AG09309 (cell line): ENCODE measurements at regions not wholly inside any gene's neighbourhood (a gene's known extent, or its start where the extent isn't known, plus 50 kb on each side); places are given as distances from the start of the nearest gene placed in this dataset.

ENCODE experiments used
- DNase-seq: peaks from one replicate; pipeline ENCODE4 v3.0.0-alpha.2; 2010; ENCODE audit warnings: low read depth
- H3K4me3 ChIP-seq: 2 replicates; pipeline ENCODE4 v1.5.1; 2011; ENCODE audit warnings: mild to moderate bottlenecking, low read depth, low read length, moderate library complexity; ENCODE audit not compliant: control insufficient read depth
- CTCF ChIP-seq: IDR thresholded peaks from 2 replicates; pipeline ENCODE4 v1.5.1; 2011; ENCODE audit warnings: mild to moderate bottlenecking, low read depth, low read length, inconsistent platforms; ENCODE audit not compliant: insufficient read depth, control insufficient read depth; ENCODE audit errors: missing control alignments

GRCh38 chr18:41025666-41026065 is 929.4 kb upstream of the PIK3C3 start:
- no peak overlapping the region for H3K4me3 ChIP-seq
- DNase-seq = no peak
- TF ChIP-seq CTCF = no peak

- no peak overlapping the region for H3K4me3 ChIP-seq
- TF ChIP-seq CTCF = no peak
- no peak for DNase-seq
Observed at GRCh38 chr18:41024792-41025191, 930.2 kb upstream of the PIK3C3 start.

- DNase-seq = no peak
- no peak for TF ChIP-seq CTCF
Observed at GRCh38 chr18:41022484-41022883, 932.5 kb upstream of the PIK3C3 start.

GRCh38 chr18:41021089-41021488 is 933.9 kb upstream of the PIK3C3 start:
- DNase-seq = no peak
- no peak overlapping the region for H3K4me3 ChIP-seq
- no peak for TF ChIP-seq CTCF

More at GRCh38 chr18:41022484-41022883, 932.5 kb upstream of the PIK3C3 start:
- H3K4me3 ChIP-seq = no peak overlapping the region

- no peak for DNase-seq
- no peak for TF ChIP-seq CTCF
- H3K4me3 ChIP-seq = no peak overlapping the region
Observed at GRCh38 chr18:41012194-41012593, 942.8 kb upstream of the PIK3C3 start.

GRCh38 chr18:41009926-41010325 is 945.1 kb upstream of the PIK3C3 start:
- no peak for DNase-seq
- H3K4me3 ChIP-seq = no peak overlapping the region
- TF ChIP-seq CTCF = no peak

GRCh38 chr18:41004324-41004723 is 950.7 kb upstream of the PIK3C3 start:
- no peak for DNase-seq
- no peak for TF ChIP-seq CTCF
- no peak overlapping the region for H3K4me3 ChIP-seq
